COR-L47 (cell line): ENCODE measurements at regions not wholly inside any gene's neighbourhood (a gene's known extent, or its start where the extent isn't known, plus 50 kb on each side); places are given as distances from the start of the nearest gene placed in this dataset.
A peak's percentile ranks its signal among the peaks of the same experiment; 100 is the strongest.

ENCODE experiments used
- DNase-seq: peaks from one replicate; lab custom pipeline; 2025; lab: John Stamatoyannopoulos, UW

DNA sequence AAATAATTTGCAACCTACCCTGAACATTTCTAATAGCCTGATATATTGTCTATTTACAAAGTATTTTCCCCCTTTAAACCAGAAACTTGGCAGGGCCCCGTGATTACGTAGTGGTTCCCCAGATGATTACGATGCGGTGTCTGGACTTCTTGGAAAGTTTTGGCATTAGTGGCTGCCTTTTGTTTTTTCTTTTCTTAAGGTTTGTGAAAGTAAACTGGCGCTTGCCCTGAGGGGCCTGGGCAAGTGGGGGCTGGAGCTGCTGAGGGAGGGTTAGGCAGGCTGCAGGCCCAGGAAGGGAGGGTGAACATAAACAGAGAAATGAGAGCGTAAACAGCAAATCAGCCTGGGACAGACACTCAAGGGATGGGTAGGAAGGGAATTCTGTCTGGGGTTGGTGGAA lies 123.6 kb upstream of the MSX1 start:
- DNase-seq: no peak

- DNase-seq: no peak
These were observed 124.2 kb upstream of the MSX1 start for GRCh38 chr4:4735136-4735750.

DNA sequence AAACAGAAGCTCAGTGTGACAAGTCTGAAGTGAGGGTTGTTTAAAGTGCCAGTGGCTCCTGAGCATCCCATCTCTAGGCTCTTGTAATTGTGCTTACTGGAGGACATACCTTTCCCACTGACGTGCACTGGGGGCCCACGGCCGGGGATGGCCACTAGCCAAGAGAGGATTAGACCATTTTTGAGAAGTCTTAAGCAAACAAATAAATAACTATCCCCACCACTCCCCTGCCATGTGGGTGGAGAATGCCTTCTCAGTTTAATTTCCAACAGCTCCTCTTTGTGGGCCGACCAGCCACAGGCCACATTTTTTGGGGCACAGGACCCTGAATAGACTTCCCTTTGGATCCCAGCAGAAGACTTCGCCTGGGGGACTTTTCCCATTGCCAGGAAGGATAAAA lies 125.0 kb upstream of the MSX1 start:
- DNase-seq: no peak

GRCh38 chr4:4733663-4734062 lies 125.8 kb upstream of the MSX1 start:
- no peak for DNase-seq

DNA sequence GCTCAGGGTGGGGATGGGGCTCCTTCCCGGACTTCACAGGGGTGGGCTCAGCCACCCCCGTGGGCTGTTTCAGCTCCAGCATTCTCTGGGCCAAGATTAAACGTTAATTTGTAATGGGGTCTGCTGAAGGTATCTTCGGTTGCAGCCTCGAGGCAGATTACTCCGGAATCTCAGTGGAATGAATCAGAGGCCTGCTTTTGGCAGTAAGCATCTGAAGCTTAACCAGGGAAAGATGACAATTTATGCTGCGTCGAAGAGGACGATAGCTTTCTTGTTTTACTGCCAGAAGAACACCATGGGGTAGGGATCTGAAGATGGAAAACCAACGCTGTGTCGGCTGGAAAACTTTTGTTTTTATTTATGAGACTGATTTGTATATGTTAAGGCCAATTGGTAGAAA lies 129.2 kb upstream of the MSX1 start:
- no peak for DNase-seq

DNA sequence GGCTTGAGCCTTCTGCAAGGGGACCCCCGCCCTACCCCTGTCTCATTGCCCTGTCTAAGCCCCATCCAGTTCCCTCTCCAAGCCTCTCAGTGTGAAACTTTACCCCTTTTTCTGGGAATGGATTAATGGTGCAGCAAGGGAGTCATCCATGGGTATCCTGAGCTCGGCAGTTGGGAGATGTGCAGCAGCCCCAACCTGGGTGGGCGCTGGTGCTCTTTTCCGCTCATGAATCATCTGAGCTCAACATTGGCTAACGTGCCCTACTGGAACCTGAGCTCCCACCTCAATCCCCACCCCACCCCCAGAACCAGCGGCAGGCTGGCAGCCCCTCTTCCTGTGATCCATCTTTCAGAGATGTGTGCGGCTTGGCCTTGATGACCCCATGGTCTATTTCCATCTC lies 130.3 kb upstream of the MSX1 start:
- DNase-seq: no peak

- no peak for DNase-seq
These were observed 131.9 kb upstream of the MSX1 start for GRCh38 chr4:4727536-4727935.

GRCh38 chr4:4726051-4726450 lies 133.4 kb upstream of the MSX1 start:
- no peak for DNase-seq

DNA sequence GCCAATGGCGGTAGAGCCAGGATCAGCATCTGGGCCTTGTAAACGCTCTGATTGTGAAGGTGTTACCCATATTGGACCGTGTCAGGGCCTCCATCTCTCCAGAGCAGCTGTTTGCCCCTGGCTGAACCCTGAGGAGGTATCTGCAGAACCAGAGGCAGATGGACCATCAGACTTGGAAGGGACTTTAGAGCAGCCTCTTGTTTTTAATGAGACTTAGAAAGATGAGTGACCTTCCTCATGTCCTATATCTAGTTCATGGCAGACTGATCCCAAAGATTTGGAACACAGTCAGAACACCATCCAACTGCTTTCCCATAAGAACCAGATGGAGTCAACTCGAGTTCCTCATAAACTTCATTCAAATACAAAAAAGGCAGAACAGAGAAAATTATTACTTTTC lies 135.1 kb upstream of the MSX1 start:
- DNase-seq: no peak

- no peak for DNase-seq
These were observed 137.8 kb upstream of the MSX1 start for GRCh38 chr4:4721636-4722035.

- DNase-seq: no peak
These were observed 138.8 kb upstream of the MSX1 start for GRCh38 chr4:4720646-4721045.

- DNase-seq: no peak
These were observed 140.0 kb upstream of the MSX1 start for GRCh38 chr4:4719436-4719835.

- DNase-seq: no peak
These were observed 141.8 kb upstream of the MSX1 start for GRCh38 chr4:4717692-4718091.

GRCh38 chr4:4714331-4714730 lies 145.1 kb upstream of the MSX1 start:
- DNase-seq: no peak

- no peak for DNase-seq
These were observed 146.5 kb upstream of the MSX1 start for GRCh38 chr4:4712800-4713528.

GRCh38 chr4:4711902-4712301 lies 147.6 kb upstream of the MSX1 start:
- no peak for DNase-seq

DNA sequence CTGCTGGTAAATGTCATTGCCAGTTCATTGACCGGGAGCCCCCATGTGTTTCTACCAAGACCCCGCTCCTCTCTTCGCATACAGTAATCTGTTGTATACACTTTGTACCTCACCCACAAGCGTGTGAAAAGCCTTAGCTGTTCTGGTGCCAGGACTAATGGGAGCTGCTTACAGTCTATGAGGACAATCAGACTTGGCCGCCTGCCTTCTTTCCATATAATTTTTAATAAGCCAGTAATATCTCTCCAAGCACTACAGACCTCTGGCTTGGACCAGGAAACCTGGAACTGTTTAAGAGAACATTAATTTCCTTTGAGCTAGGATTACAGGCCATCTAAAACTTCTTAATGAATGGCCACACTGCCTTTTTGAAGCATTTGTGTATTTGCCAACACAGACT lies 149.7 kb upstream of the MSX1 start:
- DNase-seq: no peak

GRCh38 chr4:4704267-4704666 lies 155.2 kb upstream of the MSX1 start:
- DNase-seq: no peak

DNA sequence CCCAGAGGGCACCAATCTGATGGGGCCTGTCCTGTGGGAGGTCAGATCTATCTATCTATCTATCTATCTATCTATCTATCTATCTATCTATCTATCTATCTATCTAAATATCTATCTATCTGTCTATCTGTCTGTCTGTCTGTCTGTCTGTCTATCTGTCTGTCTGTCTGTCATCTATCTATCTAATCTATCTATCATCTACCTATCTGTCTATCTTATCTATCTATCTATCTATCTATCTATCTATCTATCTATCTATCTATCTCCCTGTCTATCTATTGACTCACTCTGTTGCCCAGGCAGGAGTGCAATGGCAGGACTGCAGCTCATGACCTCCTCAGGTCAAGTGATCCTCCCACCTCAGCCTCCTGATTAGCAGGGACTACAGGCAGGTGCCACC lies 155.7 kb upstream of the STX18 start:
- DNase-seq: no peak

- DNase-seq: no peak
These were observed 154.7 kb upstream of the STX18 start for GRCh38 chr4:4696530-4696929.

- no peak for DNase-seq
These were observed 153.6 kb upstream of the STX18 start for GRCh38 chr4:4695497-4695896.

DNA sequence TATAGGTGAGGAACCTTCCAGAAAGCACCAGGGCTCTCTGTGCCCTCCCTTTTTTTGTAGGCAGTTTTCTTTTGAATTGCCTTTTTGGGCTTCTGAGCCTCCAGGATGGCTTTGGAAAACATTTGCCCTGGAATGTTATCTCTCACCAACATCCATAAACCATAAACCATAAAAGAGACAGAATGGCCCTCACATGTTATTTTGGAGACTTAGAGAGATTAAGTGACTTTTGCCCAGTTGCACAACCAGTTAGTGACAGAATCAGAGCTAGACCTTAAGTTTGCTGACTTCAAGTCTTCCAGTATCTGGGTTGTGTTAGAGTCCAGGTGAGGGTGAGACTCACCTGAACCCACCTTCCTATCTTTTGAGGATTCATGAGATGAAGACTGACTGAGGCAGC lies 153.0 kb upstream of the STX18 start:
- no peak for DNase-seq

DNA sequence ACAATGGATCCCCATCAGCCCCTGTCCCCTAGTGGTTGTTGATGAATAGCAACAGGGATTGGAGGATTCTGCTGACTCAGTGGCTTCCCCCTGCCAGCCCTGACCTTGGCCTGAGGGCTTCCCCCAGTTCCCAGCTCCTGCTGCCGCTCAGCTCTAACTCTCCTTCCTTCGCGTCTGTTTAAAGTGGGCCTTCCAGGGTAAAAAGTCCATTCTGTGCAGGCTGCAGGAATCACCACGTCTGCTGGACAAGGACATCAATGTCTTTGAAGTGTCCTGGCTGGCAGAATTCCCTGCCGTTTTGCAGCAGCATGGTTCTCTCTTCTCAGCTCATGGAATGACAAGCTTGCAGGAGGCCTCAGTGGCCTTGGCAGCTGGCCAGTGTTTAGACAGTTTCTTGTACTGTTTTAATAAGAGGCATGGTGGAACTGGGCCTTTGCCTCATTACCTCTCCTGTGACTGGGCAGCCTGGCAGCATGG lies 152.5 kb upstream of the STX18 start:
- peak; percentile 30 for DNase-seq

DNA sequence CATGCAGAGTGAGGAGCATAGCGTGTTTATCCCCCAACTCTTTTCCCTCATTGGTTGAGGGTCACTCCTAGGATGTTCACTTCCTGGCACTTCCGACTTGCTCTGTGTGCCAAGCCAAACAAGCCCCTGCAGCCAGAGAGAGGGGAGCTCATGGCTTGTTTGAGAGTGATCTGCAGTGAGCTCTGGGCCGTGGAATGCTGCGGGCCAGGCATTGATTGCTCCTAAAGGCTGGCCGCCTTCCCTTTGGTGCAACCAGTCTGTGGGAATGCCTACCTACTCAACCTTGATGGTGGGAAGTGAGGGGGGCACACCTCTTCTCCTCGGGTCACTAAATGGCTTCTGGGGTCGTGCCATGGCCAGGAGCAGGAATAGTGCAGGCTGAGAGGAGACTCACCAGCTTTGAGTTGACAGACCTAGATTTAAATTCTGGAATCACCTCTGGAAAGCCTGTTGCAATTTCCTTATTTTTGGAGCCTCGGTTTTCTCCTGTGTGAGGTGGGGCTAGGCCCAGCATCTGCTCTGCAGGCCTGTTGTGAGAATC lies 152.0 kb upstream of the STX18 start:
- no peak for DNase-seq
